ENCODE measurements at regions not wholly inside any gene's neighbourhood (a gene's known extent, or its start where the extent isn't known, plus 50 kb on each side); places are given as distances from the start of the nearest gene placed in this dataset.
"Not testable (repeated sequence)": the region's sequence is repeated elsewhere in the genome, so short reads cannot be mapped to it uniquely, and the experiment has no call there.

DNA sequence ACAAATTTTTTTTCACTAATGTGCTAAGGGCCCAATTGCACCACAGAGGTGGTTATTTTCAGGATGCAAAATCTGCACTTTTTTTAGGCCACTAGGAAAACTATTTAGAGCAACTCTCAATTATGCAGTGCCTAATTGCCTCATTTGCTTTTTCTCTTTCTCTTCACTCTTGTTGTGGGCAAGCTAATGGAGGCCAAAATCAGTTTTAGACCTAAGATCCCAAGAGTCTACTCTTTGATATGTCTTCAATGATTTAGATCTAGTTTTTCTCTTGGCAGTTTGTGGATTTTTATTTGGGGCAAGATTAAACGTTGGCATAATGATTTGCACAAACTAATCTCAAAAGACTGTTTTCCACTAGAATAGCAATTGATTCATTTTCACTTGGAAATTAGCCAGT lies 1996.9 kb downstream of the LRRC4C start:
- DNase-seq: no peak

- DNase-seq: no peak
Observed at GRCh38 chr11:39461066-39461465, 1998.4 kb downstream of the LRRC4C start.

- DNase-seq: no peak
Observed at GRCh38 chr11:39459606-39460005, 1999.8 kb downstream of the LRRC4C start.

GRCh38 chr11:39458481-39458880 lies 2001.0 kb downstream of the LRRC4C start:
- no peak for DNase-seq

DNA sequence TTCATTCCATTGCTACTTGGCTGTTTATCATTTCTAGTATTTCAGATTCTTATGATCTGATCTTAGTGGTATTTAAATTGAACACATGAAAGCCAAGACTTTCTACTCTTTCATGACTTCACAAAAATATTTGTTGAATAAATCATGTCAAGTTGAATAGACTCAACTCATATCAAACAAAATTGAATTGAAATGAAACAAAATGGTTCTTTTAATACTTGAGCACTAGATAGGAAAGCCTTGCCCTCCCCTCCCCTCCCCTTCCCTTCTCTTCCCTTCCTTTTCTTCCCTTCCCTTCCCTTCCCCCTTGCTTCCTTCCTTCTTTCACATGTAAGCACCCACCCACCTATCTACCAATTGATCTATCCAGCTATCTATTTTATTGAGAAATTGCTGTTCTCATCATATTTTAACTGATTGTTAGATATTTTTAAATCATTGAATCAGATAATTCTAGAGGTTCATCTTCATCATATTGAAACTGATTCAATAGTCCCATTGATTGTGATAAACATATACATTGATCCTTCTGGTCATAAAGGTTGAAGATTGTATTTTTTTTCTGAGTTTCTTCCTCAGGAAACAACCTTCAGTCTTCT lies 2015.9 kb downstream of the LRRC4C start:
- DNase-seq: no peak

- no peak for DNase-seq
Observed at GRCh38 chr11:39442177-39442576, 2017.3 kb downstream of the LRRC4C start.

- DNase-seq: no peak
Observed at GRCh38 chr11:39435641-39436040, 2023.8 kb downstream of the LRRC4C start.

- no peak for DNase-seq
Observed at GRCh38 chr11:39434466-39434865, 2025.0 kb downstream of the LRRC4C start.

- DNase-seq: no peak
Observed at GRCh38 chr11:39432929-39433328, 2026.5 kb downstream of the LRRC4C start.

GRCh38 chr11:39425226-39425625 lies 2034.2 kb downstream of the LRRC4C start:
- DNase-seq: no peak

GRCh38 chr11:39412117-39412516 lies 2047.3 kb downstream of the LRRC4C start:
- DNase-seq: no peak

DNA sequence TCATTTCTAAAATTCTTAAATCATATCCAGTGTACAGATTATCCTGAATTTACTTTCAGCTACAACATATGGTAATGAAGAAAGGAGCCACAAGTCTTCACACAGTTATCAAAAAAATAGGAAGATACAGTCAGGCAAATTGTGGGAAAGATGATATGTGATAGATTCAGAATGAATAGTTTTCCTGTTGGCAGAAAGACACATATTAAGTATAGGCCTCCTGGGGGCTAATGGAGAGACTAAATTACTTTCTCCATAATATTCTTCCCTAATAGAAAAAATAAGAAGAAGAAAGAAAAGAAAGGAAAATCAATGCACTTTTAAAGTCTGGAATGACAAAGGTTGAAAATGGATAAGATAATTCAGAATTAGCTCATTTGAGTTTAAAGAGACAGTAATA lies 2073.5 kb downstream of the LRRC4C start:
- no peak for DNase-seq

DNA sequence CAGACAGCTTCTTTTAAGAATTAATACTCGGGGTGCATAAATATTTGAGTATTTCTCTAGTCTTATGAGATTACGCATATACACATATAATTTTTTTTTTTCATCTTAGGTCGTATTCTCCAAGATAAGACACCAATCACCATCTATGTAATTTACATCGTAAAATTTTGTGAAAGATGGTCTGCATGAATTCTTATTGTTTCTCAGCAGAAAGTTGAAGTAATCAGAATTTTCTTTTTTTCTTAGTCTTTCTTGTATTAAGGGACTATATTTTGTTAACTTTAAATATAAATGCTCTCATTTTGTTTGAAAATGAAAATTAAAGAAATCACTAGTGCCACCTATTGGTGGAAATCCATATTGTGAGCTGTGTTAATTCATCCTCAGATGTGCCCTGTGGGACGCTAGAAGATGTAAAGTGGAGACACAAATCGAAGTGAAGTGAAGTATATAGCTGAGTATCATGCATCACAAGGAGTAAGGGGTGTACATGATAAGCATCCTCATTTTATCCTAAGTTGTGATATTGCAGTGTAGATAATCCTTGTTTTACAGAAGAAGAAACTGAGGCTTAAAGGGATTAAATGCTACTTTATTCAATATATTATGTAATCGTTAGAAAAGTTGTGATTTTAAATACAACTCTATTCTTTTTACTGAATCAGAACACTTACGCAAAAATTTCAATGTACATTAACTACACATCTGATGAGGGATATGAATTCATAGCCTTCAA lies 2084.3 kb downstream of the LRRC4C start:
- DNase-seq: peak; percentile 39

- DNase-seq: no peak
Observed at GRCh38 chr11:39367534-39367933, 2091.9 kb downstream of the LRRC4C start.

- no peak for DNase-seq
Observed at GRCh38 chr11:39365809-39366436, 2093.5 kb downstream of the LRRC4C start.

- no peak for DNase-seq
Observed at GRCh38 chr11:39363571-39363970, 2095.9 kb downstream of the LRRC4C start.

DNA sequence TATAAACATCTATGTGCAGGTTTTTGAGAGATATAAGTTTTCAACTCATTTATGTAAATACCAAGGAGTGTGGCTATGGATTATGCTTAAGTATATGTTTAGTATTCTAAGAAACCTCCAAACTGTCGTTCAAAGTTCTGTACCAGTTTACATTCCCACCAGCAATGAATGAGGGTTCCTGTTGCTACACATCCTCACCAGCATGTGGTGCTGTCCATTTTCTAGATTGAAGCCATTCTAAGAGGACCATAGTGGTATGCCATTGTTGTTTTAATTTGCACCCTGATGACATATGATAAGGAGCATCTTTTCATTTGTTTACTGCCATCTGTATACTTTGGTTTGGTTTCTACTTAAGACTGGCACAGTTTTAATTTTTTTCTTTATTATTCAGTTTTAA lies 2097.9 kb downstream of the LRRC4C start:
- DNase-seq: no peak

DNA sequence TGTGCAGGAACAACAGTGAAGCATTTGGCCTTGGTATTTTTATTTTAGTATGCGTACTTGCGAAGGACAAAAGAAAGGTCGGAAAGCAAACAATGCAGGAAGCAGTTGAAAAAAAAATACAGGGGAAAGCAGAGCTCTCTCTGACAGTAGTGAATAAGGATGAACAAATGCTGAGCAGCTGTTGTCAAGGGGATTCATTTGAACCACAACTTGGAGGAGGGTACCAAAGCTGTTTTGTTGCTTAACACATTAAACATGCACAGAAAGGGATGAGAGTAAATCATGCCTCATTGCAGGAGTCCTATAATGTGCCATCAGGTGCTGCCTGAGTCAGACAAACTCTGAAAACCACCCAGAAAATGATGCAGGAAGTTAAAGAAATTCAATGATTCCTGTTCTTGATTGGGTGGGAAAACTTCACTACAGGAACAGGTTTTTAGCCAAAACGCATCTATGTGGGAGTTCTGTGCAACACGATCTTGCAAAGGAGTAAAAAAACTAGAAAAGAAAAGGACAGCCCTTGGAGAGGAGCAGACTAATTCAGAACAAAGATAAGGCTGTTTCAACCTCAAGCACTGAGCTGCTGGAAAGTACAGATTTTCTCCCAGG lies 2113.5 kb downstream of the LRRC4C start:
- no peak for DNase-seq

GRCh38 chr11:39341461-39341860 lies 2118.0 kb downstream of the LRRC4C start:
- DNase-seq: no peak

- not testable (repeated sequence) for DNase-seq
Observed at GRCh38 chr11:39333006-39333405, 2126.4 kb downstream of the LRRC4C start.

DNA sequence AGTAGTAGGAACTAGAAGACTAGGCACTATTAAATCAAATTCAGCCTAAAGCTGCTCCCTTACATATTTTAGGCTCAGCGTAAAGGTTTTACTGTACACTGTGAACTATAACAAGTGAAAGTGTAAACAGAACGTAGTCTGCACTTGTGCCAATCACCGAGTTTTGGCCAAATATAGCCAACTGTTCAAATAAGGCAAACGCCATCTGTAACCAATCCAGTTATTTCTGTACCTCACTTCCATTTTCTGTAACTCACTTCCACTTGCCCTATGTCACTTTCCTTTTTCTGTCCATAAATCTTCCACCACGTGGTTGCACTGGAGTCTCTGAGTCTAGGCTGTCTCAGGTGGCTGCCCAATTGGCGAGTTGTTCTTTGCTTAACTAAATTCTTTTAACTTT lies 2132.2 kb downstream of the LRRC4C start:
- no peak for DNase-seq

- not testable (repeated sequence) for DNase-seq
Observed at GRCh38 chr11:39311888-39312287, 2147.6 kb downstream of the LRRC4C start.

DNA sequence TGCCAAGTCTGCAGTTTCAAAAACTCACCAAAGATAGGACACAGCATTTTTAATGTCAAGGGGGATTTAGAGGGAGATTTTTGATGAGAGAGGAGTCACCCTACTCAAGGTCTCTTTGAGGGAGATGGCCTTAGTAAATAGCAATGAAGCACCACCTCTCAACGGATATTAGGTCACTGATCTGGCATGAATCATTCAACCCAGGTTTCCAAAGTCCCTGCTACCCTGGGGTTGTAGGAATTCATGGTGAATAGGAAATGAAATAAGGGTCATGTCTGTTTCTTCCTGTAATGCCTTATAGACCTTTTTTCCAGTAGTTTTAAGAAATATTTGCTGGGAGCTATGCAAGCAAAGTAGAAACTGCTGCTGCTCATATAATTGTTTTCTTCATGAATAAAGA lies 2154.9 kb downstream of the LRRC4C start:
- DNase-seq: no peak

DNA sequence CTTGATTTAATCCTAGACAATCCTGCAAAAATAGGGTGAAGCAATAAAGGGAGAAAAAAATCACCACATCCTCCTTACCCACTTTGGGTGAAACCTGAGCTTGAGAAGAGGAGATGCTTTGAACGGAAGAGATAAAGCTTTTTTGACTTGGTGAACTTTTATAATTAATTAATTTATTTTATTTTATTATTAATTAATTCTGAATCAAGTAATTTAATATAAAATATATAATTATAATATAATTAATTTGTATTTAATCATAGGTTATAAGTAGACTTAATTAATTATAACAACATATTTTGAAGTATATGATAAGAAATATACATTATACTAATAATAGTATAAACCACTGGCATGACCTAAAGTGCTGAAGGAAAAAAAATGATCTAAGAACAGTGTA lies 2164.8 kb downstream of the LRRC4C start:
- no peak for DNase-seq

All from NCI-H1694 (cell line).